CD14-positive monocyte (primary cell): ENCODE measurements at regions not wholly inside any gene's neighbourhood (a gene's known extent, or its start where the extent isn't known, plus 50 kb on each side); places are given as distances from the start of the nearest gene placed in this dataset.

Source experiments
- DNase-seq, 3 donors: peaks; one replicate each; pipeline ENCODE4 v3.0.0-alpha.2; 2011 to 2022
- H2AFZ ChIP-seq: 2 replicates; pipeline ENCODE4 v1.6.0; 2012; ENCODE audit warnings: mild to moderate bottlenecking, low read depth, low read length, inconsistent platforms; ENCODE audit not compliant: insufficient read depth, poor library complexity, severe bottlenecking
- H3K27ac ChIP-seq, 2 donors: 1 replicate in 1 of 2; 2 replicates in 1 of 2; pipeline ENCODE4 v1.5.1; 2012 to 2013; ENCODE audit warnings: low read length in 2 of 2, control low read depth in 1 of 2, inconsistent platforms in 1 of 2, low read depth in 1 of 2, mild to moderate bottlenecking in 1 of 2
- H3K27me3 ChIP-seq, 2 donors: one replicate each; pipeline versions ENCODE4 v1.6.0 to v1.6.1; 2011 to 2013; ENCODE audit warnings: low read length in 2 of 2; ENCODE audit not compliant: control insufficient read depth in 2 of 2, insufficient read depth in 2 of 2
- H3K36me3 ChIP-seq, 2 donors: replicated peaks in 1 of 2; 1 replicate in 1 of 2; 2 replicates in 1 of 2; pipeline versions ENCODE4 v1.5.1 to v1.6.1; 2012 to 2013; ENCODE audit warnings: low read length in 2 of 2, control low read depth in 1 of 2, inconsistent platforms in 1 of 2, mild to moderate bottlenecking in 1 of 2; ENCODE audit not compliant: insufficient read depth in 2 of 2, control insufficient read depth in 1 of 2
- H3K4me1 ChIP-seq, 2 donors: 1 replicate in 1 of 2; 2 replicates in 1 of 2; pipeline versions ENCODE4 v1.5.1 to v1.6.1; 2012 to 2013; ENCODE audit warnings: low read length in 2 of 2, control low read depth in 1 of 2, inconsistent platforms in 1 of 2, mild to moderate bottlenecking in 1 of 2, moderate library complexity in 1 of 2; ENCODE audit not compliant: insufficient read depth in 2 of 2, control insufficient read depth in 1 of 2
- H3K4me2 ChIP-seq: replicated peaks from 2 replicates; pipeline ENCODE3; 2012; ENCODE audit warnings: low read length, moderate library complexity, mild to moderate bottlenecking; ENCODE audit not compliant: poor library complexity, severe bottlenecking; ENCODE audit errors: extremely low read depth
- H3K4me3 ChIP-seq, 3 experiments: fragments of 200-600 bp in 1 of 3; sonication (generic) in 1 of 3; replicated peaks in 1 of 3; 1 replicate in 2 of 3; 2 replicates in 1 of 3; pipeline ENCODE4 v1.5.1; 2011 to 2013; ENCODE audit warnings: low read length in 3 of 3, mild to moderate bottlenecking in 3 of 3, control low read depth in 2 of 3, low read depth in 2 of 3, inconsistent platforms in 1 of 3, moderate library complexity in 1 of 3
- H3K79me2 ChIP-seq: 2 replicates; pipeline ENCODE4 v1.6.0; 2012; ENCODE audit warnings: mild to moderate bottlenecking, control low read depth, inconsistent platforms, low read length, moderate library complexity; ENCODE audit not compliant: insufficient read depth
- H3K9ac ChIP-seq: 2 replicates; pipeline ENCODE4 v1.6.0; 2017; ENCODE audit warnings: low read length, mild to moderate bottlenecking; ENCODE audit not compliant: insufficient read depth, poor library complexity, severe bottlenecking
- H3K9me3 ChIP-seq, 2 donors: replicated peaks in 1 of 2; 1 replicate in 1 of 2; 2 replicates in 1 of 2; pipeline versions ENCODE4 v1.5.1 to v1.6.1; 2012 to 2013; ENCODE audit warnings: low read length in 2 of 2, control low read depth in 1 of 2; ENCODE audit not compliant: control insufficient read depth in 1 of 2, insufficient read depth in 1 of 2
- H4K20me1 ChIP-seq: 2 replicates; pipeline ENCODE4 v1.6.0; 2012; ENCODE audit warnings: mild to moderate bottlenecking, low read length, control low read depth, moderate library complexity; ENCODE audit not compliant: insufficient read depth
- H3K27ac Mint-ChIP-seq, 7 donors: one replicate each; pipeline ENCODE4 v1.8.0; 2020; ENCODE audit warnings: mild to moderate bottlenecking in 7 of 7, mixed read lengths in 7 of 7, moderate library complexity in 6 of 7, inconsistent platforms in 2 of 7
- H3K27me3 Mint-ChIP-seq, 3 donors: one replicate each; pipeline ENCODE4 v1.8.0; 2021 to 2022; ENCODE audit warnings: low read depth in 3 of 3, mild to moderate bottlenecking in 3 of 3, mixed read lengths in 3 of 3, moderate library complexity in 3 of 3, inconsistent platforms in 1 of 3
- H3K36me3 Mint-ChIP-seq, 2 donors: one replicate each; pipeline ENCODE4 v1.8.0; 2020; ENCODE audit warnings: mixed read lengths in 2 of 2, inconsistent platforms in 1 of 2, mild to moderate bottlenecking in 1 of 2
- H3K4me1 Mint-ChIP-seq: one replicate; pipeline ENCODE4 v1.8.0; 2020; ENCODE audit warnings: mild to moderate bottlenecking, mixed read lengths
- H3K4me3 Mint-ChIP-seq, 2 donors: one replicate each; pipeline ENCODE4 v1.8.0; 2020; ENCODE audit warnings: mild to moderate bottlenecking in 2 of 2, mixed read lengths in 2 of 2, moderate library complexity in 1 of 2
- H3K9me3 Mint-ChIP-seq, 7 donors: one replicate each; pipeline ENCODE4 v1.8.0; 2020 to 2022; ENCODE audit warnings: mixed read lengths in 7 of 7, mild to moderate bottlenecking in 6 of 7, moderate library complexity in 6 of 7, inconsistent platforms in 2 of 7
- whole genome bisulfite sequencing: methylation state at CpG from one replicate; pipeline ENCODE4 v1.1.5; 2013; ENCODE audit warnings: missing lambda C conversion rate; ENCODE audit not compliant: insufficient coverage; 5-methylcytosine and 5-hydroxymethylcytosine counted together
- intact Hi-C, 2 donors: fragments of 100-400 bp; cut with micrococcal nuclease; formaldehyde crosslinking; loops; one replicate each; pipeline versions ENCODE4 v1.15.0 to v1.15.1; 2023
- TF ChIP-seq, protein P1 (sequence below): fragments of 200-600 bp; IDR thresholded peaks from one replicate; pipeline ENCODE4 v1.8.0; 2022; ENCODE audit warnings: antibody characterized with exemption, mild to moderate bottlenecking

- H3K9me3 ChIP-seq, result no peaks in the 10 kb centered on the region
- H3K27ac ChIP-seq, result no peak overlapping the region
- no peak overlapping the region for H2AFZ ChIP-seq
- no peaks in the 10 kb centered on the region for H3K36me3 Mint-ChIP-seq
- no peaks in the 10 kb centered on the region for H3K4me1 Mint-ChIP-seq
- H3K4me3 ChIP-seq, result no peak overlapping the region
- H3K9ac ChIP-seq, result no peak overlapping the region
- H3K27ac Mint-ChIP-seq, result no peak overlapping the region
- TF ChIP-seq, protein P1, sequence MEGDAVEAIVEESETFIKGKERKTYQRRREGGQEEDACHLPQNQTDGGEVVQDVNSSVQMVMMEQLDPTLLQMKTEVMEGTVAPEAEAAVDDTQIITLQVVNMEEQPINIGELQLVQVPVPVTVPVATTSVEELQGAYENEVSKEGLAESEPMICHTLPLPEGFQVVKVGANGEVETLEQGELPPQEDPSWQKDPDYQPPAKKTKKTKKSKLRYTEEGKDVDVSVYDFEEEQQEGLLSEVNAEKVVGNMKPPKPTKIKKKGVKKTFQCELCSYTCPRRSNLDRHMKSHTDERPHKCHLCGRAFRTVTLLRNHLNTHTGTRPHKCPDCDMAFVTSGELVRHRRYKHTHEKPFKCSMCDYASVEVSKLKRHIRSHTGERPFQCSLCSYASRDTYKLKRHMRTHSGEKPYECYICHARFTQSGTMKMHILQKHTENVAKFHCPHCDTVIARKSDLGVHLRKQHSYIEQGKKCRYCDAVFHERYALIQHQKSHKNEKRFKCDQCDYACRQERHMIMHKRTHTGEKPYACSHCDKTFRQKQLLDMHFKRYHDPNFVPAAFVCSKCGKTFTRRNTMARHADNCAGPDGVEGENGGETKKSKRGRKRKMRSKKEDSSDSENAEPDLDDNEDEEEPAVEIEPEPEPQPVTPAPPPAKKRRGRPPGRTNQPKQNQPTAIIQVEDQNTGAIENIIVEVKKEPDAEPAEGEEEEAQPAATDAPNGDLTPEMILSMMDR, result no peak
- no peak overlapping the region for H3K4me2 ChIP-seq
- intact Hi-C loops, result no loop called here
- H3K36me3 ChIP-seq, result no peaks in the 10 kb centered on the region
- H4K20me1 ChIP-seq, result no peaks in the 10 kb centered on the region
- no CpG with 5 or more reads among the region's 4 CpGs for WGBS
- H3K9me3 Mint-ChIP-seq, result no peaks in the 10 kb centered on the region
- H3K4me1 ChIP-seq, result no peaks in the 10 kb centered on the region
- no peaks in the 10 kb centered on the region for H3K27me3 ChIP-seq
- H3K4me3 Mint-ChIP-seq, result no peak overlapping the region
- no peak for DNase-seq
- H3K27me3 Mint-ChIP-seq, result no peaks in the 10 kb centered on the region
- H3K79me2 ChIP-seq, result no peaks in the 10 kb centered on the region
Observed at GRCh38 chr12:107468182-107468581, 217.4 kb upstream of the PWP1 start.

- TF ChIP-seq, protein P1, result no peak
- Mint-ChIP-seq H3K27ac (no peak overlapping the region), H3K27me3 (no peaks in the 10 kb centered on the region), H3K4me3 (no peak overlapping the region), H3K36me3 (no peaks in the 10 kb centered on the region), H3K4me1 (no peaks in the 10 kb centered on the region), H3K9me3 (no peaks in the 10 kb centered on the region)
- H3K9ac ChIP-seq, result no peak overlapping the region
- DNase-seq, result no peak
- H3K27me3 ChIP-seq, result no peaks in the 10 kb centered on the region
- H4K20me1 ChIP-seq, result no peaks in the 10 kb centered on the region
- H3K4me2 ChIP-seq, result no peak overlapping the region
- H3K79me2 ChIP-seq, result no peaks in the 10 kb centered on the region
- WGBS, result 8% methylated on average over 2 of the region's 4 CpGs
- no peaks in the 10 kb centered on the region for H3K36me3 ChIP-seq
- H3K27ac ChIP-seq, result no peak overlapping the region
- no peaks in the 10 kb centered on the region for H3K4me1 ChIP-seq
- intact Hi-C loops, result no loop called here
- no peak overlapping the region for H2AFZ ChIP-seq
- no peak overlapping the region for H3K4me3 ChIP-seq
- H3K9me3 ChIP-seq, result no peaks in the 10 kb centered on the region
Observed at GRCh38 chr12:107469011-107469410, 216.6 kb upstream of the PWP1 start.
